Type B pancreatic cell (in vitro differentiated cells): ENCODE measurements at regions not wholly inside any gene's neighbourhood (a gene's known extent, or its start where the extent isn't known, plus 50 kb on each side); places are given as distances from the start of the nearest gene placed in this dataset.

Experiments used
- DNase-seq: peaks from one replicate; pipeline ENCODE4 v3.0.0; 2021; ENCODE audit warnings: mixed read lengths; ENCODE audit not compliant: unreplicated experiment; ENCODE audit errors: extremely low spot score
- H3K27ac Mint-ChIP-seq: 2 replicates; pipeline ENCODE4 v1.8.0; 2021; ENCODE audit warnings: mild to moderate bottlenecking, mixed read lengths
- H3K27me3 Mint-ChIP-seq: 2 replicates; pipeline ENCODE4 v1.8.0; 2021; ENCODE audit warnings: mixed read lengths
- H3K36me3 Mint-ChIP-seq: 2 replicates; pipeline ENCODE4 v1.8.0; 2021; ENCODE audit warnings: mixed read lengths
- H3K4me1 Mint-ChIP-seq: one replicate; pipeline ENCODE4 v1.8.0; 2021; ENCODE audit warnings: mixed read lengths; ENCODE audit not compliant: unreplicated experiment
- H3K4me3 Mint-ChIP-seq: 2 replicates; pipeline ENCODE4 v1.8.0; 2021; ENCODE audit warnings: mild to moderate bottlenecking, mixed read lengths
- H3K9me3 Mint-ChIP-seq: 2 replicates; pipeline ENCODE4 v1.8.0; 2021; ENCODE audit warnings: mixed read lengths
- TF ChIP-seq, protein P1 (sequence below): fragments of 200-600 bp; sonication (generic); conservative IDR thresholded peaks from 2 replicates; pipeline ENCODE4 v1.5.0; 2021; ENCODE audit warnings: antibody characterized with exemption, mild to moderate bottlenecking

DNA sequence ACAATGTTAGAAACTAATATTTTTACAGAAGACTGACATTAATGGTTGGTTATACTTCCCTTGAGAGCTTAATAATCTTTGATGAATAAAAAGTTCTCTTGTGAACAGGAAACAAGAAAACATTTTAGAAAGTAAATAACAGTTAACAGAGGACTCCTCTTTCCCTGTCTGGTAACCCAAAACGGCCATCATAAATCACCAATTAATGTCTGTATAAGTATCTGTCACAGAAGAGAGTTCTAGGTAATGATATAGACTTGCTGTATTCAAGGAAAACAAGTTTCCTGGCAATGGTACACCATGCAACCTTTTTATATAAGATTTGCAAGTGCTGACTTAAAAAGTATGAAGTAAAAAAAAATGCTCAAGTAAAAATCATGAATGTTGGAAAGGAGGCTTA lies 426.7 kb downstream of the SOX2 start:
- Mint-ChIP-seq H3K9me3 (no peaks in the 10 kb centered on the region), H3K36me3 (no peaks in the 10 kb centered on the region), H3K4me1 (peaks cover 4% of the 10 kb centered on the region), H3K27me3 (peaks cover 2% of the 10 kb centered on the region), H3K27ac (no peak overlapping the region), H3K4me3 (no peak overlapping the region)
- no peak for DNase-seq
- TF ChIP-seq, protein P1, sequence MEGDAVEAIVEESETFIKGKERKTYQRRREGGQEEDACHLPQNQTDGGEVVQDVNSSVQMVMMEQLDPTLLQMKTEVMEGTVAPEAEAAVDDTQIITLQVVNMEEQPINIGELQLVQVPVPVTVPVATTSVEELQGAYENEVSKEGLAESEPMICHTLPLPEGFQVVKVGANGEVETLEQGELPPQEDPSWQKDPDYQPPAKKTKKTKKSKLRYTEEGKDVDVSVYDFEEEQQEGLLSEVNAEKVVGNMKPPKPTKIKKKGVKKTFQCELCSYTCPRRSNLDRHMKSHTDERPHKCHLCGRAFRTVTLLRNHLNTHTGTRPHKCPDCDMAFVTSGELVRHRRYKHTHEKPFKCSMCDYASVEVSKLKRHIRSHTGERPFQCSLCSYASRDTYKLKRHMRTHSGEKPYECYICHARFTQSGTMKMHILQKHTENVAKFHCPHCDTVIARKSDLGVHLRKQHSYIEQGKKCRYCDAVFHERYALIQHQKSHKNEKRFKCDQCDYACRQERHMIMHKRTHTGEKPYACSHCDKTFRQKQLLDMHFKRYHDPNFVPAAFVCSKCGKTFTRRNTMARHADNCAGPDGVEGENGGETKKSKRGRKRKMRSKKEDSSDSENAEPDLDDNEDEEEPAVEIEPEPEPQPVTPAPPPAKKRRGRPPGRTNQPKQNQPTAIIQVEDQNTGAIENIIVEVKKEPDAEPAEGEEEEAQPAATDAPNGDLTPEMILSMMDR = no peak

DNA sequence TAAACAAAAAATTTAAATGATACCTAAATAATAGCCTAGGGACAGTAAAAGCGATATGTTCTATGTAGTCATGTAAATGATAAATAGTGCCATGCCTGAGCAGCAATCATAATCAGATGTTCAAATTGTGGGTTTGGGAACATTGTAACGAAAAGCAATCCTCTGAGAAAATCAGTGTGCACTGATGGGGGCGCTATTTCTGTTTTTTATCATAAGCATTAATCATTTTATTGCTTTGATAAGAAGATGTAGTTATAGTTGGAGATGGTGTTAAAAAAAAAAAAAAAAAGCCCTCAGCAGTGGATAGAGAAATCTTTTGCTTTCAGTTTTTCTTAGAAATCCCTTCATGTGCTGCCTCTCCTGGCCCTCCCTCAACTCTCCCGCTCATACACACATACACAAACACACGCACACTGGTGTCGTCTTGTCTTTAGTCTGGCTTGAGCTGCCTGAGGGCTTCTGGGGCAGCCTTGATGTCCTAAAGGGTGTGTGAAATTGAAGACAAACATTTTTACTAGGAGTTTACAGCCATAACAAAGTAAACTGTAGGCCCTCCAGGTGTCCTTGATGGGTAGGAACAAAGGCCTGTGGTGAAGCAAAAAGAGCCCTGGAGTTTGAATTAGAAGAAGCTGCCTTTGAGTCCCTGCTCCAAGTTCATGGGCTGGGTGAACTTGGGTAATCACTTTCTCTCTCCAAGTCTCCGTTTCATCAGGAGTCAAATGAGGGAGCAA lies 428.1 kb downstream of the SOX2 start:
- no peak for DNase-seq
- Mint-ChIP-seq H3K4me1 (peaks cover 4% of the 10 kb centered on the region), H3K27me3 (peaks cover 5% of the 10 kb centered on the region), H3K9me3 (no peaks in the 10 kb centered on the region), H3K27ac (no peak overlapping the region), H3K36me3 (no peaks in the 10 kb centered on the region), H3K4me3 (no peak overlapping the region)
- TF ChIP-seq, protein P1 = peak; percentile 56

DNA sequence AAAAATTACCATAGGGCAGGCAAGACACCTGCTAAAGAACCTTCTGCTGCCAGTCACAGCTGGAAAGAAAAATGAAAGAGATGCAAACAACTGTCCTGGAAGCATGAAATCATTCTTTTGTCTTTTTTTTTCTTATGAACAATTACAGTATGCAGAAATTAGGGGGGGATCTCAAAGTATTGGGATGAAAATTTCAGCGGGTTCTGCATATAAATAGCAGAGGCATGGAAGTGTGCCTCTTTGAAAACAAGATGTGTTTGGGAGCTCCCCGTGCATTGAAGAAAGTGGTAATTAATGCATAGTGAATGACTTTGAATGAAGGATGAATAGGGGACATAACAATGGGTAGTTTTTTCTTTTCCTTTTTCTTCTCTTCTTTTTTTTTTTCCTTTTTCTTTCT lies 431.2 kb downstream of the SOX2 start:
- TF ChIP-seq, protein P1 = no peak
- H3K4me3 Mint-ChIP-seq = no peak overlapping the region
- no peaks in the 10 kb centered on the region for H3K36me3 Mint-ChIP-seq
- no peaks in the 10 kb centered on the region for H3K9me3 Mint-ChIP-seq
- H3K27ac Mint-ChIP-seq = no peak overlapping the region
- DNase-seq = no peak
- peaks cover 4% of the 10 kb centered on the region for H3K4me1 Mint-ChIP-seq
- peaks cover 5% of the 10 kb centered on the region for H3K27me3 Mint-ChIP-seq

DNA sequence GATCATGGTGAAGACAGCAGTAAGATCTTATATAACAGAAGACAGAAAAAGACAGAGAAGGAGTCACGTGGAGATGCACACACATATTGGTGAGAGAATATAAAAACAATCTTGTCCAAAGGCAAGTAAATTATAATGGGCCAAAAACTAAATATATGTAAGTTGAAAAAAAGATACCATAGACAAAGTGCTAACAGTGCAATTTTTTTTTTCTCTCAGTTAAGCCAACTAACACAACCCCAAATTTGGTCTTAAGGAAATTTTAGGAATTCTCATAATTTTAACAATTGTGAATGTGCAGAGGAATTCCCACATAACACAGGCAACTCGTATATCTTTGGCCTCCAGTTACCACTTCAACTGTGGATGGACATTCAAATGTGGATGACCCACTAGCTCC lies 432.2 kb downstream of the SOX2 start:
- TF ChIP-seq, protein P1 = no peak
- H3K4me1 Mint-ChIP-seq = no peaks in the 10 kb centered on the region
- H3K4me3 Mint-ChIP-seq = no peak overlapping the region
- peaks cover 5% of the 10 kb centered on the region for H3K27me3 Mint-ChIP-seq
- no peak overlapping the region for H3K27ac Mint-ChIP-seq
- no peaks in the 10 kb centered on the region for H3K36me3 Mint-ChIP-seq
- no peaks in the 10 kb centered on the region for H3K9me3 Mint-ChIP-seq
- no peak for DNase-seq

DNA sequence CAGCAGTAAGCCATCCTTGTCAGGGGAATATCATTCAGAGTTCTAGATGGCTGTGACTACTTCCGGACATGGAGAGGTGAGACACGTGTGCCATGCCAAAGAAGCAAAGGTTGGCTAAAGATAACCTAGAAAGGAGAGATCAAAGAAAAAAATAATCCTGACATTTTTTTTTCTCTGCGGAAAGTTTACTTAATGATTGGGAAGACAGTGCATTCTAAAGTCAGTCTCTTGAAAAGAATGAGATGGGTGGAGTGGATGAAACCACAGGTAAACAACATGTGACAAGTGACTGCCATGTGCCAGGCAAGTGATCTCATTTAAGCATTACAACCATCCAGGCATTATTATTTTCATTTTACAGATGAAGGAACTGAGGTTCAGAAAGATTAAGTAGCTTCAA lies 436.6 kb downstream of the SOX2 start:
- H3K4me1 Mint-ChIP-seq = no peaks in the 10 kb centered on the region
- H3K27ac Mint-ChIP-seq = no peak overlapping the region
- no peaks in the 10 kb centered on the region for H3K36me3 Mint-ChIP-seq
- peaks cover 11% of the 10 kb centered on the region for H3K9me3 Mint-ChIP-seq
- peaks cover 6% of the 10 kb centered on the region for H3K27me3 Mint-ChIP-seq
- DNase-seq = no peak
- H3K4me3 Mint-ChIP-seq = no peak overlapping the region
- TF ChIP-seq, protein P1 = no peak
